ENCODE measurements at regions not wholly inside any gene's neighbourhood (a gene's known extent, or its start where the extent isn't known, plus 50 kb on each side); places are given as distances from the start of the nearest gene placed in this dataset.

DNA sequence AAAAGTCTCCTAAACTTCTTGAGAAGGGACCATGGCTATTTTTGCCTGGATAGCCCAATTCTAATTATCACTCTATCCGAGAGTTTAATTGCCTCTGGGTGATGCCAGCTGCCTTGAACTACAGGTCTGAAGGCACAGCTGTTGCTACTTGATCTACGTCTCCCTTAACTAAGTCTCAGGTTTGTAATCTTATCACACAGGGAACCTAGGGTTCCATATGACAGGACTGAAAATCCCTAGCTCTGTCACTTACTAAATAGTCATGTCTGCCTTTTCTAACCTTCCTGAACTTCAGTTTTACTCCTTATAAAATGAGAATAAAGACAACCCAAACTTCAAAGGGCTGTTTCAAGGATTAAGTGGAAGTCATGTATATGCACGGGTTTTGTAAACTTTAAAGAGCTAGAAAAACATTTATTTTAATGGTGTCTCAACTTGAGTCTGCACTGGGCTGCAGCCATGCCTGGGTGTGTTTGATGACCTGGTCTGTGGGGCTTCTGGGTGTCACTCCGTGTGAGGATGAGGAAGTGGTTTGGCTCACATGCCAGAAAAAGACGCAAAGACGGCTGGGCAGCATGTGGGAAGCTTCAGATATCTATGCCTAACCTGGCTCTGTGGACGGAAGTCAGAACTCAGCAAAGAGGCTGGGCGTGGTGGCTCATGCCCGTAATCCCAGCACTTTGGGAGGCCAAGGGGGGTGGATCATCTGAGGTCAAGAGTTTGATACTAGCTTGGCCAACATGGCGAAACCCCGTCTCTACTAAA is 129.3 kb upstream of the SLC44A1 start:
- no peak for DNase-seq (ENCODE audit: low read depth, low spot score)
- Mint-ChIP-seq H3K4me3 (no peak overlapping the region), H3K36me3 (ENCODE audit: low read depth) (no peaks in the 10 kb centered on the region), H3K4me1 (peaks cover 7% of the 10 kb centered on the region), H3K27me3 (ENCODE audit: low read depth) (no peaks in the 10 kb centered on the region), H3K9me3 (no peaks in the 10 kb centered on the region), H3K27ac (ENCODE audit: unreplicated experiment) (no peak overlapping the region)
- TF ChIP-seq, protein P1, sequence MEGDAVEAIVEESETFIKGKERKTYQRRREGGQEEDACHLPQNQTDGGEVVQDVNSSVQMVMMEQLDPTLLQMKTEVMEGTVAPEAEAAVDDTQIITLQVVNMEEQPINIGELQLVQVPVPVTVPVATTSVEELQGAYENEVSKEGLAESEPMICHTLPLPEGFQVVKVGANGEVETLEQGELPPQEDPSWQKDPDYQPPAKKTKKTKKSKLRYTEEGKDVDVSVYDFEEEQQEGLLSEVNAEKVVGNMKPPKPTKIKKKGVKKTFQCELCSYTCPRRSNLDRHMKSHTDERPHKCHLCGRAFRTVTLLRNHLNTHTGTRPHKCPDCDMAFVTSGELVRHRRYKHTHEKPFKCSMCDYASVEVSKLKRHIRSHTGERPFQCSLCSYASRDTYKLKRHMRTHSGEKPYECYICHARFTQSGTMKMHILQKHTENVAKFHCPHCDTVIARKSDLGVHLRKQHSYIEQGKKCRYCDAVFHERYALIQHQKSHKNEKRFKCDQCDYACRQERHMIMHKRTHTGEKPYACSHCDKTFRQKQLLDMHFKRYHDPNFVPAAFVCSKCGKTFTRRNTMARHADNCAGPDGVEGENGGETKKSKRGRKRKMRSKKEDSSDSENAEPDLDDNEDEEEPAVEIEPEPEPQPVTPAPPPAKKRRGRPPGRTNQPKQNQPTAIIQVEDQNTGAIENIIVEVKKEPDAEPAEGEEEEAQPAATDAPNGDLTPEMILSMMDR (conservative IDR thresholded peaks at IDR 0.05): no peak

DNA sequence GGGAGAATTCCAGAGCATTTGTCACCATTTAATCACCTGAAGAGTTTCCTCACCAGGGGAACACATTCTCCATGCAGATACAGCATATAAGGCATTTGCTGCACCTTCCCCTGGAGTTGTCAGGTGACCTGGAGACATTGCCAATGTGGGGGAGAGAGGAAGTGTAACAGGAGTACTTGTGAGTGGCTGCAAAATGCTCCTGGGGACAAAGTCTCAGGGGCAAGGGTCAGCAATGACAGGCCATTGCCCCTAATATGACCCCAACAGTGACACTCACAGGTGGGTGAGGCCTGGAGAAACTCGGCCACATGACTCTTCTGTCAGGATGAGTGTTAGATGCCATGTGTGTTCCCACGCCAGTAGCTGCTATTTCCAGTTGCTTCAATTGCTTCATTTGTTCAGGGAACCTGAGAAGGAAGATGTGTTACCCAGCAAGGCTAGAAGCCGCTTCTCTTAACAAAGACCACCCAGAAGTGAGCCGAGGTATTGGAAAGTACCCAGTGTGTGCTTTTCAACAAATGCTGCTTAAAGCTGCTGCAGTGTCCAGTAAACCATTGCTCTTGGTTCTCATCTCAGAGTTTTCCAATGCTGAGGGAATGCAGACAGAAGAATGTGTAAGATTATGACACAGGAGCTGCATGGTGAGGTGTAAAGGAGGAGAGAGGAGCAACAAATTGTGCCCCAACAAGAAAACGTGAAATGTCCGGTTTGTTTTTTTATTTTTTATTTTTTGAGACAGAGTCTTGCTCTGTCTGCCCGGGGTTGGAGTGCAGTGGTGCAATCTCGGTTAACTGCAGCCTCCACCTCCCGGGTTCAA is 128.2 kb upstream of the SLC44A1 start:
- DNase-seq (ENCODE audit: low read depth, low spot score): no peak
- no peaks in the 10 kb centered on the region for H3K27me3 Mint-ChIP-seq (ENCODE audit: low read depth)
- H3K9me3 Mint-ChIP-seq: no peaks in the 10 kb centered on the region

DNA sequence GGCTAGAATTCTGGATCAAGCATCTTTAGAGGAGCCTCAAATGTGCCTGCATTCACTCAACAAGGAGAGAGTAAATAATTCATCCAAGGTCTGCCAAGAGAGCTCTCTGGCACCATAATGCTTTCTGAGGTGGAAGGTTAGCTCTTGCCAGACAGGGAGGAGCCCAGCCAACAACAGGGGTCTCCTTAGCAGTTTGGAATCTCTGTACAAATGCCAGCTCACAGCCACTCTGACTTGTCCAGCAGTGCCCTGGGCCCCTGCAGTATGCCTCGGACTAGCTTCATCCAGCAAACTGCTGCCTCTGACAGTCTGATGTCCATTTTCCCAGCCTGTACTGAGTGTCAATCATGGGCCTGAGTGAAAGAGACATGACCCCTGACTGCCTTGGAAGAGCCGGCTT is 127.2 kb upstream of the SLC44A1 start:
- Mint-ChIP-seq H3K4me1 (peaks cover 13% of the 10 kb centered on the region), H3K9me3 (no peaks in the 10 kb centered on the region), H3K27ac (ENCODE audit: unreplicated experiment) (no peak overlapping the region), H3K36me3 (ENCODE audit: low read depth) (no peaks in the 10 kb centered on the region), H3K4me3 (no peak overlapping the region), H3K27me3 (ENCODE audit: low read depth) (no peaks in the 10 kb centered on the region)
- TF ChIP-seq, protein P1 (conservative IDR thresholded peaks at IDR 0.05): no peak
- DNase-seq (ENCODE audit: low read depth, low spot score): no peak

More for the DNA sequence above, 128.2 kb upstream of the SLC44A1 start:
- Mint-ChIP-seq H3K36me3 (ENCODE audit: low read depth) (no peaks in the 10 kb centered on the region), H3K4me1 (peaks cover 13% of the 10 kb centered on the region), H3K4me3 (no peak overlapping the region), H3K27ac (ENCODE audit: unreplicated experiment) (no peak overlapping the region)
- TF ChIP-seq, protein P1 (conservative IDR thresholded peaks at IDR 0.05): no peak

DNA sequence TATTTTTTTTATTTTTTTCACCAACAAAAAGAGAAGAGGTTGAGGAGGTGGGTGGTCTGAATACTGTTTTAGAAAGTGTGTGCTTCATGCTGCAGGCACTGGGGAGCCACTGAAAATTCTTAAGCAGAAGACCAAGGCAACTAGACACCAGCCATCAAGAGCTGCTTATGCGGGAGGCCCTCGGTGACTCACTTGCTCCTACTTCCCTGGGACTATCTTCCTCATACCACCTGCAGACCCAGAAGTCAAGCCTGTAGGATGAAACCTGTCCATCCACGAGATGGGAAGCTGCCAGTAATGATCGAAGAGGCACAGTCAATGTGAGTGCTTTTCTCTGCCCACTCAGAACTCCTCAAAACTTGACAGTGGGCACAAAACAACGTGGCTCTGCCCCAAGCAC is 125.8 kb upstream of the SLC44A1 start:
- DNase-seq (ENCODE audit: low read depth, low spot score): no peak
- H3K9me3 Mint-ChIP-seq: no peaks in the 10 kb centered on the region
- H3K27ac Mint-ChIP-seq (ENCODE audit: unreplicated experiment): no peak overlapping the region
- no peaks in the 10 kb centered on the region for H3K27me3 Mint-ChIP-seq (ENCODE audit: low read depth)
- no peak overlapping the region for H3K4me3 Mint-ChIP-seq
- no peaks in the 10 kb centered on the region for H3K36me3 Mint-ChIP-seq (ENCODE audit: low read depth)
- TF ChIP-seq, protein P1 (conservative IDR thresholded peaks at IDR 0.05): no peak
- H3K4me1 Mint-ChIP-seq: peaks cover 13% of the 10 kb centered on the region

DNA sequence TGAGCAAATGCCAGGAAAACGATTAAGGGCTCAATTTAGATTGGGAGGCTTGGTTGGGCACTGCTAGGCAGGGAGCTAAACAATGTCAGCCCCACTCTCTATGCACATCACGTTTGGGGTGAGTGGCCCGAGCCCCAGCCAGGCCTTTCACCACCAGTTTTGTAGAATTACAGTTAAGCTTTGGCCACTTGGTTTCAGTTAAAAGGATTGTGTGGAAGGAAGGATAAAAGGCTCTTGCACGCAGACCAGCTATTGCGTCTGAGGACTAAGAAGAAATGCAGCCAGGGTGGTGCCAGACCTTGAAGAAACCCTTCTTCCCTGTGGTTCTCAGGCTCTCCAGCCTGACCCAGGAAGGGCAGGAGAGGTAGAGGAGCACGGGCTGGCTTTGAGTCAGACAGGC is 125.3 kb upstream of the SLC44A1 start:
- peak overlapping the region; percentile 31 for H3K27ac Mint-ChIP-seq (ENCODE audit: unreplicated experiment)
- no peak for DNase-seq (ENCODE audit: low read depth, low spot score)
- no peaks in the 10 kb centered on the region for H3K36me3 Mint-ChIP-seq (ENCODE audit: low read depth)
- TF ChIP-seq, protein P1 (conservative IDR thresholded peaks at IDR 0.05): no peak
- peaks cover 13% of the 10 kb centered on the region for H3K4me1 Mint-ChIP-seq
- no peaks in the 10 kb centered on the region for H3K27me3 Mint-ChIP-seq (ENCODE audit: low read depth)
- no peak overlapping the region for H3K4me3 Mint-ChIP-seq
- no peaks in the 10 kb centered on the region for H3K9me3 Mint-ChIP-seq
